Caco-2 (cell line): ENCODE measurements at regions not wholly inside any gene's neighbourhood (a gene's known extent, or its start where the extent isn't known, plus 50 kb on each side); places are given as distances from the start of the nearest gene placed in this dataset.

Experiments used
- BruUV-seq: library from RNA; stranded (reverse); fragments of 400-500 nt; replicated peaks from 2 replicates; lab custom pipeline; 2021; lab: Mats Ljungman, UMichigan
- CTCF ChIA-PET: fragments of 300-600 bp; sonication (Branson Sonifier 250); formaldehyde crosslinking; loops from one replicate; lab custom pipeline; 2022; ENCODE audit warnings: antibody characterized with exemption; lab: Charles Lee
- POLR2A ChIA-PET: fragments of 300-600 bp; sonication (Branson Sonifier 250); formaldehyde crosslinking; loops from one replicate; lab custom pipeline; 2022; ENCODE audit warnings: antibody characterized with exemption; lab: Charles Lee
- DNase-seq, 2 experiments: peaks; one replicate each; pipeline versions ENCODE4 v3.0.0 to v3.0.0-alpha.2; 2020 to 2022
- H3K27me3 ChIP-seq: replicated peaks from 2 replicates; pipeline ENCODE4 v1.6.0; 2011; ENCODE audit warnings: low read length; ENCODE audit not compliant: control insufficient read depth, insufficient read depth
- H3K36me3 ChIP-seq: 2 replicates; pipeline ENCODE4 v1.5.1; 2011; ENCODE audit warnings: low read length; ENCODE audit not compliant: control insufficient read depth, insufficient read depth
- H3K4me1 ChIP-seq: fragments of 250-450 bp; sonication (Bioruptor Pico); 2 replicates; pipeline ENCODE4 v1.5.1; 2020; ENCODE audit warnings: mild to moderate bottlenecking
- H3K4me3 ChIP-seq: 2 replicates; pipeline ENCODE4 v1.5.1; 2011; ENCODE audit warnings: low read depth, mild to moderate bottlenecking, control low read depth, low read length
- H3K9me3 ChIP-seq: fragments of 250-450 bp; sonication (Bioruptor Pico); 2 replicates; pipeline ENCODE4 v1.5.1; 2020; ENCODE audit warnings: mild to moderate bottlenecking, moderate library complexity
- H3K27ac Mint-ChIP-seq: one replicate; pipeline ENCODE4 v1.8.0; 2022; ENCODE audit warnings: mixed read lengths; ENCODE audit not compliant: unreplicated experiment
- H3K27me3 Mint-ChIP-seq: one replicate; pipeline ENCODE4 v1.8.0; 2022; ENCODE audit warnings: mixed read lengths; ENCODE audit not compliant: insufficient read depth, unreplicated experiment
- H3K36me3 Mint-ChIP-seq: one replicate; pipeline ENCODE4 v1.8.0; 2022; ENCODE audit warnings: mild to moderate bottlenecking, mixed read lengths; ENCODE audit not compliant: insufficient read depth, unreplicated experiment
- H3K4me1 Mint-ChIP-seq: one replicate; pipeline ENCODE4 v1.8.0; 2022; ENCODE audit warnings: low read depth, mixed read lengths; ENCODE audit not compliant: unreplicated experiment
- H3K4me3 Mint-ChIP-seq: one replicate; pipeline ENCODE4 v1.8.0; 2022; ENCODE audit warnings: mild to moderate bottlenecking, moderate library complexity, mixed read lengths; ENCODE audit not compliant: unreplicated experiment
- H3K9me3 Mint-ChIP-seq: one replicate; pipeline ENCODE4 v1.8.0; 2022; ENCODE audit warnings: mixed read lengths; ENCODE audit not compliant: unreplicated experiment
- CTCF ChIP-seq, 2 experiments: fragments of 200-600 bp in 1 of 2; IDR thresholded peaks; 1 replicate in 1 of 2; 2 replicates in 1 of 2; pipeline versions ENCODE4 v1.5.1 to v1.8.0; 2011 to 2022; ENCODE audit warnings: antibody characterized with exemption in 1 of 2, control low read depth in 1 of 2, inconsistent platforms in 1 of 2, low read depth in 1 of 2, low read length in 1 of 2, mild to moderate bottlenecking in 1 of 2, moderate library complexity in 1 of 2; ENCODE audit not compliant: insufficient read depth in 1 of 2, severe bottlenecking in 1 of 2, unreplicated experiment in 1 of 2
- intact Hi-C: fragments of 100-400 bp; cut with micrococcal nuclease; formaldehyde crosslinking; loops from one replicate; pipeline ENCODE4 v1.10.0; 2022; ENCODE audit not compliant: unreplicated experiment

DNA sequence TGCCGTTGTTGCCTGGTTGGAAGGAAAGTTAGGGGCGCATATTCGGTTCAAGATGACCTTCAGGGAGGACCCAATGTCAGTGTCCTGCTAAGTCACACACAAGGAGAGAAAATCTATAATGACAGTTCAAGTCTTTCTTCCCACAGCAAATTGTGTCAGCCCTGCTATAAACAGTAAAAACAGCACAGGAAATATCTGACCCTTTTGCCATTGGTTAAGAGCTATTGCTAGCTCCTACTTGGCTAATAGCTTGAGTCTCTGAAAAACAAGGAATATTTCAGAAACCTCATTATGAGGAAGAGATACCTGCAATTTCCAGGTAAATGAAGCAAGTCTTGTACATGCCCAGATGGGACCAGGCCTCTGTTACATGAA, 175.6 kb downstream of the SKIDA1 start:
- peaks cover 16% of the 10 kb centered on the region for H3K36me3 Mint-ChIP-seq
- peak overlapping the region; percentile 91 for H3K27ac Mint-ChIP-seq
- H3K4me1 ChIP-seq = peaks cover 45% of the 10 kb centered on the region
- CTCF ChIA-PET = interaction anchor here (1.0 kb wide), 1 partner anchor 71 kb away, joined by 3 read pairs; no protein-coding TSS in a partner anchor
- no peak for DNase-seq
- BruUV-seq = TSS peak; percentile 92
- intact Hi-C loops = loop anchor here (1.0 kb wide), 1 partner anchor 13 kb away; no protein-coding TSS in a partner anchor
- H3K27me3 Mint-ChIP-seq = no peaks in the 10 kb centered on the region
- TF ChIP-seq CTCF (IDR thresholded peaks at IDR 0.05; ENCODE audit: insufficient read depth in 1 of 2, low read depth in 1 of 2, low read length in 1 of 2, severe bottlenecking in 1 of 2, unreplicated experiment in 1 of 2) = no peak
- no peak overlapping the region for H3K4me3 ChIP-seq
- H3K9me3 Mint-ChIP-seq = no peaks in the 10 kb centered on the region
- no peaks in the 10 kb centered on the region for H3K27me3 ChIP-seq
- H3K4me3 Mint-ChIP-seq = peak overlapping the region; percentile 62
- peaks cover 41% of the 10 kb centered on the region for H3K4me1 Mint-ChIP-seq
- H3K9me3 ChIP-seq = no peaks in the 10 kb centered on the region
- POLR2A ChIA-PET = no interaction called here
- H3K36me3 ChIP-seq = no peaks in the 10 kb centered on the region

GRCh38 chr10:21347785-21348170, 177.7 kb downstream of the SKIDA1 start:
- Histone ChIP-seq H3K4me1 (peaks cover 37% of the 10 kb centered on the region), H3K36me3 (no peaks in the 10 kb centered on the region), H3K27me3 (no peaks in the 10 kb centered on the region), H3K9me3 (no peaks in the 10 kb centered on the region), H3K4me3 (no peak overlapping the region)
- BruUV-seq = no TSS peak
- Mint-ChIP-seq H3K9me3 (no peaks in the 10 kb centered on the region), H3K27ac (no peak overlapping the region), H3K4me3 (no peak overlapping the region), H3K36me3 (peaks cover 16% of the 10 kb centered on the region), H3K27me3 (no peaks in the 10 kb centered on the region), H3K4me1 (peaks cover 41% of the 10 kb centered on the region)
- intact Hi-C loops = no loop called here
- CTCF ChIA-PET = no interaction called here
- POLR2A ChIA-PET = no interaction called here
- no peak for DNase-seq
- TF ChIP-seq CTCF (IDR thresholded peaks at IDR 0.05; ENCODE audit: insufficient read depth in 1 of 2, low read depth in 1 of 2, low read length in 1 of 2, severe bottlenecking in 1 of 2, unreplicated experiment in 1 of 2) = no peak

DNA sequence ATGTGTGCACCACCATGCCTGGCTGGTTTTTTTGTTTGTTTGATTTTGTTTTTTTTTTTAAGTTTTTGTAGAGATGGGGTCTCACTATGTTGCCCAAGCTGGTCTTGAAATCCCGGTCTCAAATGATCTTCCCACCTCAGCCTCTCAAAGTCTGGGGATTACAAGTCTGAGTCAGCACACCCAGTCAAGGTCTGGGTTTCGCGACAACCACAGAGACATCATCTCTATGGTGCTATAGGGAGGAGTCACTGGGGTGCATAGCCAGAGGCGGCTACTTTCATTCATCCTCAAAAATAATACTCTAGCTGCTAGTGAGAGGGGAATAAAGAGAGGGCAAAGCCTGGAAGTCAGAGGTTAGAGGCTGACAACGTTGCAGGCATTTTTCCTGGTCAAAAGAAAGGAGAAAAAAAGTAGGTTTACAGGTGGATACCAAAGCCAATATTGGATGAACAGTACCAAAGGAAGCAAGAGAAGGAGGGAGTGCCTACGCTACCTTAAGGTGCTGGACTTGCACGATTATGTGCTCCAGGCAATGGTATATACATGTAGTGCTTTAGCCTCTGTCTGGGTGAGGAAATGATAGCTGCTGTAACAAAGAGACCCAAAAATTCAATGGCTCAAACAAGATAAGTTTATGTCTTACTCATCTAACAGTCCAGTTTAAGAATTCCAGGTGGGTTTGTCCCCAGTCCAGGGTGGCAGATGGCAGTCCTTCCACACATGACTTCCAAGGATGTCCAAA, 178.3 kb downstream of the SKIDA1 start:
- no peak for TF ChIP-seq CTCF (IDR thresholded peaks at IDR 0.05; ENCODE audit: insufficient read depth in 1 of 2, low read depth in 1 of 2, low read length in 1 of 2, severe bottlenecking in 1 of 2, unreplicated experiment in 1 of 2)
- Mint-ChIP-seq H3K27ac (peak overlapping the region; percentile 39), H3K4me1 (peaks cover 35% of the 10 kb centered on the region), H3K36me3 (peaks cover 16% of the 10 kb centered on the region), H3K4me3 (no peak overlapping the region), H3K27me3 (no peaks in the 10 kb centered on the region), H3K9me3 (no peaks in the 10 kb centered on the region)
- no peak overlapping the region for H3K4me3 ChIP-seq
- no peaks in the 10 kb centered on the region for H3K36me3 ChIP-seq
- ChIA-PET CTCF (no interaction called here), POLR2A (no interaction called here)
- no peaks in the 10 kb centered on the region for H3K27me3 ChIP-seq
- H3K9me3 ChIP-seq = no peaks in the 10 kb centered on the region
- H3K4me1 ChIP-seq = peaks cover 31% of the 10 kb centered on the region
- no TSS peak for BruUV-seq
- intact Hi-C loops = no loop called here
- no peak for DNase-seq
